NCI-H82 treated with DMSO at 0.1 percent for 48 hours (cell line): ENCODE measurements at regions not wholly inside any gene's neighbourhood (a gene's known extent, or its start where the extent isn't known, plus 50 kb on each side); places are given as distances from the start of the nearest gene placed in this dataset.

Source experiments
- DNase-seq: peaks from one replicate; lab custom pipeline; 2025; ENCODE audit not compliant: unreplicated experiment; lab: John Stamatoyannopoulos, UW

DNA sequence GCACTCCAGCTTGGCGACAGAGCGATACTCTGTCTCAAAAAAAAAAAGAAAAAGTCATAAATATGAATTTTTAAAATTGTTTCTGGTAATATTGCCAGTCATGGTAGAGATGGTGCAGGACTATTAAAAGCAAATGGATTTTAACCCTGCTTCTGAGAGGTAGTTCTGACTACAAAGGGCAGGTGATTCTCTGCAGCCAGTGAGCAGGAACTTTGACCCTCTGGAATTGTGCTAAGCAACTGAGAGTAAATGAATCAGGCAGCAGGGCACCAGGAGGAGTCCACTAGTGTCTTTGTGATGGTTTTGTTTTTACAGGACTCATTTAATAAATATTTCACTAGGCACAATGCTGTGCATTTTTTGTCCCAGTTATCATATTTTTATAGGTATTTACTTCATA, 781.2 kb downstream of the TLE4 start:
- no peak for DNase-seq

DNA sequence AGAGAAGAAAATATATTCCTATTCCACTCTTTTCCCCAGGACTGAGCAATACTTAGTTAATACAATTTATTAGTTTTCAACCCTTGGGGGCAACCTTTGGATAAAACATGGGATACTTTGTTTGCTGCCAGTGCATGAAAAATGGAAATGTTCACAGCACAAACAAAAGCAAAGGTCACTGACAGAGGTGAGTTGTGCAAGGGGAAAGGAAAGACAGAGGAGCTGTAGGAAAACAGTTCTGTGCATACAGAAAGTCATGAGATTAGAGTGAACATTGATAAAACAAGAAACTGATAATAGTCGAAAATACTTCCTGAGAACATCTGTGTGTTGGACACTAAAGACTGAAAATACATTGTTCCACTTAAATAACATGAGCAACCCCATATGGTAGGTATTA, 779.8 kb downstream of the TLE4 start:
- no peak for DNase-seq

- DNase-seq, result no peak
Observed at GRCh38 chr9:80326105-80326504, 754.3 kb downstream of the TLE4 start.

GRCh38 chr9:80320916-80321315, 749.2 kb downstream of the TLE4 start:
- no peak for DNase-seq

- DNase-seq, result no peak
Observed at GRCh38 chr9:80320480-80320879, 748.7 kb downstream of the TLE4 start.

GRCh38 chr9:80305136-80305535, 733.4 kb downstream of the TLE4 start:
- no peak for DNase-seq

DNA sequence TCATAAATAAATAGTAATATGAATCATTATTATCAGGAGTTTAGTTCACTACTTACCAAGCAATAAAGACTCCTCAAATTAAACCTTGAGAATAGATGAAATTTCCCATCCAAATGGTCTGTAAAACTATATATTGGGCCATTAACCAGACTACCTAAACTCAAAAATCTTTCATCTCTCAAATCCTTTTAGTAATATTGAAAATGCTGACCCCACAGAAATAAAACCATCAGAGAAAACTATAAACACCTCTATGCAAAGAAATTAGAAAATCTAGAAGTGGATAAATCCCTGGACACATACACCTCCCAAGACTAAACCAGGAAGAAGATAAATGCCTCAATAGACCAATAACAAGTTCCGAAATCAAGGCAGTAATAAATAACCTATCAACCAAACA, 723.2 kb downstream of the TLE4 start:
- no peak for DNase-seq

DNA sequence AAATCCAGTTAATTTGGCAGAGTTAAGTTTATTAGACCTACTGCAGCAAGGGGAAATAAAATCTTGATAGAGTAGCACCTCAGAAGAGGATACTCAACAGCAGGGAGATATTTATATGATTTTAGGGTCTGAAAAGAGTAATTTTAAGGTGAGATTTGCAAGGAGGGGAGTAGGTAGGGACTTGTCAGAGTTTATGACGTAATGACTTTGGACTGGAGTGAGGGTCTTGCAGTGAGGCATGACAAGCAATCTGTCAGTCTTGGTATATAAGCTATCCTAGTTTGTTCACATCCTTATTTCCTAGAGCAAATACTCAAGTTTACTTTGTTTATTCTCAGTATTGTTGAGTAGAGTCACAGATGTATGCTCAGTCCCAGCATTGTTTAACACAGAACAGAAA, 722.6 kb downstream of the TLE4 start:
- no peak for DNase-seq

- DNase-seq, result no peak
Observed at GRCh38 chr9:80292231-80292630, 720.5 kb downstream of the TLE4 start.

DNA sequence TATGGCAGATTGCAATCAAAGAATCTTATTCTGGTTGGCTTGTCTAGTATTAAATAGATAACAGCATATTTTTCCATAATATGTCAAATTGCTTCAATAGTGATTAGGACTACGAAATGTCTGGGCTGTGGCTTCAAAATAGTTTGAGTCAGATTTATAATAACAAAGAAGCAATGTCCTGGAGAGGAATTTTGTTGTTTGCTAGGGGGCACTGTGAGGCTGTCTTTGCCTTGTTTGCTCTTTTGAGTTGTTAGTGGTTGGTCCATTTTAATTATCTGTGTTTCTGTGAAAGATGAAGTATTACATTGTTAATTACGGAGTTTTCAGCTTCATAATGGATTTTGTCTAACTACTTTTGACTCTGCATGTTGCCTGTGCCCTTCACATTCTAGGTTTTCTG, 713.6 kb downstream of the TLE4 start:
- DNase-seq, result no peak

DNA sequence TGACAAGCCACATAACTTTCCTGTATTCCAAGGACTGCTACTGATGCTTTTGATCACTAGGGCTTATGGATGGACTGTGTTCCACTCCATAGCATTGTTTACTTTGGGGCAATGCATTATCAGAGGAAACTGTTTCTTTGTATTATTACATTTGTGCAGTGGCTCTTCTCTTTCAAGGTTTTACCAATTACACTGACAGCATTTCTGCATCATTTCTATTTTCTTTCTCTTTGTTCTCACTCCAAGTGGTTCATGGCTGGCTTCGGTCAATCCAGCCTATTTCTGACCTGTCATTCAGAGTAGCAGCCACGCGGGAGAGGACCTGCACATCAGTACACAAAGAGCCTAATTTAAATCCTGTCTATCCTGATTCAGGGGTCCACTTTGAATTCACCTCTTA, 711.0 kb downstream of the TLE4 start:
- DNase-seq, result no peak

GRCh38 chr9:80259079-80259478, 687.3 kb downstream of the TLE4 start:
- no peak for DNase-seq

DNA sequence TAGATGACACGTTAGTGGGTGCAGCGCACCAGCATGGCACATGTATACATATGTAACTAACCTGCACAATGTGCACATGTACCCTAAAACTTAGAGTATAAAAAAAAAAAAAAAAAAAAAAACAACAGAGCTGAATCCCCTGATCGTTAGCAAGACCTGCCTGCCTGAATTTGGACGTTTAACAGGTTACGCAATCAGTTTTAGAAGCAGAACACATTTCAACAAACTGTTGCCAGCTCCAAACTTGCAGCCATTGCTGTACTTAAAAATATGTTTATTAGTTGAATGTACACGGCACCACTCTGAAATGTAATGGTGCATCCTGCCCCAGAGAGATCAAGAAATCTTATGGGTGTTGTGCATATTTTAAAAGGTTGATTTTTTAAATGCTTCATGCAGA, 680.0 kb downstream of the TLE4 start:
- no peak for DNase-seq

DNA sequence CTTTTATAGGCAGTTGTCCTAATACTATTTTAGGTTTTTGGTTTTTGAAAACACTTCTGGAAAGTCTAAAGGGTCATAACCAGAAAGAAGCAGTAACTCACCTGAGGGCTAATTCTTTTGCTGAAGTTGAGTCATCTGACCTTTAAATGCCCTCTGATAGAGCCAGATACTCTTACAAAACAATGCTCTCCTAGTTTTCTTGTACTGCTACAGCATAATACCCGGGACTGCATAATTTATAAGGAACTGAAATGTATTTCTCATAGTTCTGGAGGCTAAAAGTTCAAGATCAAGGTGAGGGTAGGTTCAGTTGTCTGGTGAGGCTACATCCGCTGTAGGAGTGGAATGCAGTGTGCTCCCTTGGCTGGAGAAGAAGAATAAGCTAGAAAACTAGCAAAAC, 670.3 kb downstream of the TLE4 start:
- DNase-seq, result no peak

DNA sequence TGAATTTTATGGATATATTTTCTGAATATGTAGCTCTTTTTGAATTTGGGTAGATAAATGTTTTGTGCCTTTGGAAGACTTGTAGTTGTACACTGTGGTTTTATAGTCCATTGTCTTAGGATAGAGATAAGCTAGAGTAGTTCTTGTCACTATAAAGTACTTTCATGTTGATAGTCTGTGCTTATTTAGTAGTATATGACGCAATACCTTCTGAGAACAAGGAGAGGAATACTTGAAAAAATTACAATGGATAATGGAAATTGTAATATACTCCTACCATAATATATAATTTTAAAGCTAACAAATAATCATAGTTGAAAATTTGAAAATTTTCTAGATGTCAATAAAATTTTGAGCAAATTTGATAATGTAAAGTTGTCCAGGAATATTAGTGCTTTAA, 664.0 kb downstream of the TLE4 start:
- no peak for DNase-seq

DNA sequence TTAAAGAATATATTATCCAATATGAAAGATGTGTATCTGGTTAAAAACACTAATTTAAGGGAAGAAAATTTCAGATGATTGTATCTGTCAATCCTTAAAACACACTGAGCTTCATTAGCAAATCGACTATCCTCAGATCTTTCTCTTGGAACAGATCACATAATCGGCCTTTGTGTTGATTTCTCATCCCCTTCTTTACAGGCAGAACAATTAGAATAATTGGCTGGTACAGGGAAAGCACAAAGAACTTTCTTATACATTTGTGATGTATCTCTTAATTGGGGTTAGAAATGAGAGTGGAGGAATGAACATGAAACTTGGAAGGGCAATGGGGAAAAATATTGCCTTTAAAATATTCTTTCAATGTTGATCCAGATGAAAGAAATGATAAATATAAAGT, 662.1 kb downstream of the TLE4 start:
- no peak for DNase-seq

DNA sequence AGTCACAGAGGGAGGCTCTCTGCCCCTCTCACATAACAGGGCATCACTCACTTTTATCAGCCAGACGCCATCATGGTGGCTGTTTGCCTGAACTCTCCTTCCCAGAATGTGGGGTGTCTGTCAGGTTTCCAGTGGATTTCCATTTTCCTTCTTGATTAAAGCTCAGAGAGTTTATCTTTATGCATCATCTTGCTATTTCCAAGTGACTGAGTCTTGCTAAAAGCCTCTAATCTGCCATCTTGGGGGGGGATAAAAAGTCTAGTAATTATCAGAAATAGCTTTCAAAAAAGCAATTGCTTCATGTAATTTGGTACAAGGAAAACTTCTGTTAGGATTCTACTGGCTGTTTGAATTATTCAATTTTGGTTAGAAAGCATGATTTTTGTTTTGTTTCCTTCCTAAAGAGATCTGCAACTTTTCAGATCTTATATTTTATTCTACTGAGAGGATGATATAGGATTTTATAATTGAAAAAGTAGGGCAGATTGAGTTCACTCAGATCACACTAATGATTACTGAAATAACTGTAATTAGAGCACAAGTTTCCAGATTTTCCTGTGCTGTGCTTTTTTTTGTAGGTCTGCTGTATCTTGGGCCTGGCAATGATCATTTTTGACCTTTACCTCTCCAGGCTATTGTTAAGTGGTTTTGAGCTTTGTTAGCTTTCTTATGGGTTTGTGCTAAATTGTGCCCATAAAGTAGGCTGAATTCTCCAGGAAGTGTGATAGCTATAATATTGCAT, 661.5 kb downstream of the TLE4 start:
- DNase-seq, result no peak

- DNase-seq, result no peak
Observed at GRCh38 chr9:80231318-80232236, 659.8 kb downstream of the TLE4 start.

DNA sequence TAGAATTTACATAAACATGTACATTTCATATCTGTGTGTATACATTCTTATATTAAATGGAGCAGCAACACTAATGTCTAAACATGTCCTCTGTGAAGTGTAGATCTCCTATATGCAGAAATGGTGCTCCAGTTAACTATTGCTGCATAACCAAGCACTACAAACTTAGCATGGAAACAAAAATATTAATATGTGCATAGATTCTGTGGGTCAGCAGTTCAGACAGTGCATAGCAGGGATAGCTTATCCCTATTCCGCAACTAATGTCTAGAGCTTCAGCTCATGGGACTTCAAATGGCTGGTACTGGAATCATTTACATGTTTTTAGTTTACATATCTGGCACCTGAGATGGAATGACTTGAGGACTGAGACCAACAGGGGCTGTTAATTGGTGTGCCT, 652.1 kb downstream of the TLE4 start:
- DNase-seq, result no peak

GRCh38 chr9:80222466-80223169, 650.9 kb downstream of the TLE4 start:
- DNase-seq, result no peak

GRCh38 chr9:80218328-80218727, 646.6 kb downstream of the TLE4 start:
- no peak for DNase-seq

DNA sequence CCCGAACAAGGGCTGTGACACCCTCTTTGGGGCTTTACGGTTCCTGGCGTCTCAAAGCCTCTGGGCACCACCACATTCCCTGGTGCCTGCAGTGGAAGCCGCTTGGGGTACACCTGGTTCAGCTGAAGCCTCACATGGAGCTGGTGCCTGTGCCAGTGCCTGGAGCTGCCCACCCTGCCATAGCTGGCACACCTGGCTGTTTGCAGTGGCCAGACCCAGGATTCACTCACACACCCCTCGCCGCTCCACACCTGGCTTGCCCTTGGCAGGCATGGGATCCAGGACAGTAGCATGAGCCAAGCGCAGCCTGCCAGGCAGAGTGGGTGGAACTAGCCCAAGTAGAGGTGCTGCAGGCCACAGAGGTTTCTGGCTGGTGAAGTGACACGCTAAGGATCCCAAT, 641.8 kb downstream of the TLE4 start:
- DNase-seq, result no peak
